SK-N-SH (cell line): ENCODE measurements at regions not wholly inside any gene's neighbourhood (a gene's known extent, or its start where the extent isn't known, plus 50 kb on each side); places are given as distances from the start of the nearest gene placed in this dataset.

Experiments
- CTCF ChIA-PET: fragments of 300-600, 350-600 bp; formaldehyde crosslinking; extraction: SDS; loops from one replicate; lab custom pipeline; 2021; lab: Yijun Ruan, JAX
- POLR2A ChIA-PET: fragments of 350-600 bp; sonication (Branson Sonifier 250); formaldehyde crosslinking; extraction: SDS; loops from one replicate; lab custom pipeline; 2020; ENCODE audit warnings: antibody characterized with exemption, inconsistent platforms; lab: Yijun Ruan, JAX
- DNase-seq: peaks from one replicate; pipeline ENCODE4 v3.0.0; 2012
- H2AFZ ChIP-seq: fragments of 200-600 bp; sonication (generic); 2 replicates; pipeline ENCODE4 v1.8.1; 2016; ENCODE audit warnings: antibody characterized with exemption, mild to moderate bottlenecking, low read depth
- H3F3A ChIP-seq: fragments of 200-600 bp; sonication (generic); replicated peaks from 2 replicates; pipeline ENCODE3; 2016; ENCODE audit warnings: antibody characterized with exemption, mild to moderate bottlenecking; ENCODE audit not compliant: insufficient read depth
- H3K27ac ChIP-seq, 2 experiments: fragments of 200-500 bp in 1 of 2; fragments of 200-600 bp in 1 of 2; sonication (Bioruptor generic) in 1 of 2; sonication (generic), shearing (Covaris generic) in 1 of 2; 2 replicates each; pipeline versions ENCODE4 v1.5.1 to v1.6.1; 2014 to 2016; ENCODE audit warnings: low read depth in 2 of 2, inconsistent platforms in 1 of 2, low read length in 1 of 2, mild to moderate bottlenecking in 1 of 2, mixed read lengths in 1 of 2
- H3K27me3 ChIP-seq: fragments of 200-600 bp; sonication (generic), shearing (Covaris generic); 2 replicates; pipeline ENCODE4 v1.6.1; 2016; ENCODE audit warnings: mixed run types; ENCODE audit not compliant: insufficient read depth
- H3K36me3 ChIP-seq, 2 experiments: fragments of 200-500 bp in 1 of 2; fragments of 200-600 bp in 1 of 2; sonication (Bioruptor generic) in 1 of 2; sonication (generic) in 1 of 2; replicated peaks in 1 of 2; 2 replicates each; pipeline versions ENCODE3 to v1.5.1; 2014 to 2016; ENCODE audit warnings: low read length in 1 of 2, mild to moderate bottlenecking in 1 of 2; ENCODE audit not compliant: insufficient read depth in 2 of 2, control insufficient read depth in 1 of 2
- H3K4me1 ChIP-seq, 2 experiments: fragments of 200-500 bp in 1 of 2; fragments of 200-600 bp in 1 of 2; sonication (Bioruptor generic) in 1 of 2; sonication (generic), shearing (Covaris generic) in 1 of 2; 2 replicates each; pipeline versions ENCODE4 v1.5.1 to v1.6.1; 2014 to 2016; ENCODE audit warnings: low read depth in 1 of 2, low read length in 1 of 2, mixed run types in 1 of 2; ENCODE audit not compliant: insufficient read depth in 2 of 2, control insufficient read depth in 1 of 2
- H3K4me2 ChIP-seq: fragments of 200-600 bp; sonication (generic), shearing (Covaris generic); 2 replicates; pipeline ENCODE4 v1.6.1; 2017; ENCODE audit warnings: mixed run types
- H3K4me3 ChIP-seq, 2 experiments: fragments of 200-500 bp in 1 of 2; fragments of 200-600 bp in 1 of 2; sonication (Bioruptor generic) in 1 of 2; sonication (generic), shearing (Covaris generic) in 1 of 2; 2 replicates each; pipeline versions ENCODE4 v1.5.1 to v1.8.1; 2014 to 2016; ENCODE audit warnings: low read depth in 2 of 2, inconsistent platforms in 1 of 2, low read length in 1 of 2, mild to moderate bottlenecking in 1 of 2, mixed read lengths in 1 of 2, moderate library complexity in 1 of 2
- H3K79me2 ChIP-seq: fragments of 200-600 bp; sonication (generic); 2 replicates; pipeline ENCODE4 v1.8.1; 2017; ENCODE audit warnings: mild to moderate bottlenecking; ENCODE audit not compliant: insufficient read depth
- H3K9ac ChIP-seq: fragments of 200-600 bp; sonication (generic); 2 replicates; pipeline ENCODE4 v1.6.1; 2017; ENCODE audit warnings: mixed run types
- H3K9me2 ChIP-seq: fragments of 200-600 bp; sonication (generic); 2 replicates; pipeline ENCODE4 v1.6.1; 2017; ENCODE audit warnings: mixed run types
- H3K9me3 ChIP-seq: fragments of 200-600 bp; sonication (generic); 2 replicates; pipeline ENCODE4 v1.6.1; 2017; ENCODE audit warnings: mixed run types, mild to moderate bottlenecking, moderate library complexity
- H4K20me1 ChIP-seq: fragments of 200-600 bp; sonication (generic); 2 replicates; pipeline ENCODE4 v1.6.1; 2017; ENCODE audit warnings: mild to moderate bottlenecking, mixed run types; ENCODE audit not compliant: insufficient read depth
- CHD2 ChIP-seq: fragments of 150-350 bp; IDR thresholded peaks from 2 replicates; pipeline ENCODE4 v1.6.1; 2018; ENCODE audit warnings: low read length; ENCODE audit not compliant: partially characterized antibody
- ELF1 ChIP-seq: IDR thresholded peaks from 2 replicates; pipeline ENCODE4 v1.4.0; 2012
- EZH2phosphoT487 ChIP-seq: fragments of 200-600 bp; sonication (generic); IDR thresholded peaks from 2 replicates; pipeline ENCODE4 v1.6.1; 2017; ENCODE audit warnings: low read depth, mixed run types, mild to moderate bottlenecking, antibody characterized with exemption, moderate library complexity, borderline replicate concordance
- FOSL2 ChIP-seq: IDR thresholded peaks from 2 replicates; pipeline ENCODE4 v1.4.0; 2012; ENCODE audit warnings: low read depth, mild to moderate bottlenecking, moderate library complexity, borderline replicate concordance
- FOXM1 ChIP-seq: IDR thresholded peaks from 2 replicates; pipeline ENCODE4 v1.4.0; 2012; ENCODE audit warnings: low read depth, mild to moderate bottlenecking
- GABPA ChIP-seq: IDR thresholded peaks from 2 replicates; pipeline ENCODE4 v1.4.0; 2012; ENCODE audit warnings: low read depth, mild to moderate bottlenecking
- GATA2 ChIP-seq: sonication (generic); formaldehyde crosslinking; IDR thresholded peaks from 2 replicates; pipeline ENCODE4 v1.5.0; 2020; ENCODE audit warnings: mild to moderate bottlenecking, missing genetic modification reagents
- IRF3 ChIP-seq: fragments of 150-350 bp; IDR thresholded peaks from 2 replicates; pipeline ENCODE4 v1.6.1; 2016; ENCODE audit warnings: mild to moderate bottlenecking, low read depth, low read length
- JUND ChIP-seq: IDR thresholded peaks from 2 replicates; pipeline ENCODE4 v1.4.0; 2012
- MAX ChIP-seq: IDR thresholded peaks from 2 replicates; pipeline ENCODE4 v1.4.0; 2012; ENCODE audit warnings: low read depth
- MXI1 ChIP-seq: IDR thresholded peaks from 2 replicates; pipeline ENCODE4 v1.6.1; 2012; ENCODE audit warnings: mild to moderate bottlenecking, low read depth, low read length, improper control_type of control experiment
- NFIC ChIP-seq: IDR thresholded peaks from 2 replicates; pipeline ENCODE4 v1.4.0; 2012; ENCODE audit warnings: borderline replicate concordance
- NRF1 ChIP-seq: IDR thresholded peaks from 2 replicates; pipeline ENCODE4 v1.6.1; 2012; ENCODE audit warnings: low read depth, mild to moderate bottlenecking, low read length
- PBX3 ChIP-seq: IDR thresholded peaks from 2 replicates; pipeline ENCODE4; 2012
- RAD21 ChIP-seq: IDR thresholded peaks from 2 replicates; pipeline ENCODE4 v1.6.1; 2012; ENCODE audit warnings: mild to moderate bottlenecking, low read length
- REST ChIP-seq: IDR thresholded peaks from 2 replicates; pipeline ENCODE4 v1.6.1; 2012; ENCODE audit warnings: mild to moderate bottlenecking, low read depth, low read length, moderate library complexity
- RFX5 ChIP-seq: IDR thresholded peaks from 2 replicates; pipeline ENCODE4 v1.6.1; 2012; ENCODE audit warnings: mild to moderate bottlenecking, improper control_type of control experiment, low read length
- RXRA ChIP-seq: IDR thresholded peaks from 2 replicates; pipeline ENCODE4 v1.4.0; 2012; ENCODE audit warnings: low read depth, mild to moderate bottlenecking, borderline replicate concordance
- SIN3A ChIP-seq: IDR thresholded peaks from 2 replicates; pipeline ENCODE4 v1.6.1; 2012; ENCODE audit warnings: low read depth, mild to moderate bottlenecking, low read length, moderate library complexity, borderline replicate concordance
- SMC3 ChIP-seq: IDR thresholded peaks from 2 replicates; pipeline ENCODE4 v1.6.1; 2012; ENCODE audit warnings: low read depth, low read length, improper control_type of control experiment
- TAF1 ChIP-seq: IDR thresholded peaks from 2 replicates; pipeline ENCODE4 v1.6.1; 2012; ENCODE audit warnings: low read depth, mild to moderate bottlenecking, low read length, moderate library complexity, borderline replicate concordance
- USF1 ChIP-seq: IDR thresholded peaks from 2 replicates; pipeline ENCODE4 v1.4.0; 2012; ENCODE audit warnings: low read depth, borderline replicate concordance
- USF2 ChIP-seq: fragments of 150-350 bp; IDR thresholded peaks from 2 replicates; pipeline ENCODE4 v1.6.1; 2017; ENCODE audit warnings: antibody characterized with exemption, low read length, low read depth, borderline replicate concordance
- YY1 ChIP-seq: IDR thresholded peaks from 2 replicates; pipeline ENCODE4 v1.4.0; 2012; ENCODE audit warnings: low read depth, mild to moderate bottlenecking
- ZBTB33 ChIP-seq: IDR thresholded peaks from 2 replicates; pipeline ENCODE4 v1.4.0; 2012; ENCODE audit warnings: low read depth, borderline replicate concordance
- WGBS: methylation state at CpG from one replicate; pipeline ENCODE4 v1.1.6; 2017; ENCODE audit warnings: low lambda C conversion rate; 5-methylcytosine and 5-hydroxymethylcytosine counted together

- Histone ChIP-seq H4K20me1 (no peaks in the 10 kb centered on the region), H2AFZ (no peak overlapping the region), H3K27ac (peak overlapping the region in 1 of 2 experiments; percentile 50; a peak in 2 of 4 replicates), H3K9me2 (no peaks in the 10 kb centered on the region), H3K79me2 (no peaks in the 10 kb centered on the region), H3K36me3 (no peaks in the 10 kb centered on the region), H3K9me3 (no peaks in the 10 kb centered on the region), H3F3A (no peaks in the 10 kb centered on the region), H3K27me3 (no peaks in the 10 kb centered on the region), H3K4me1 (peaks cover 0 to 7% of the 10 kb centered on the region in 2 experiments; a peak in 3 of 4 replicates), H3K4me3 (no peak overlapping the region), H3K9ac (no peak overlapping the region), H3K4me2 (no peak overlapping the region)
- WGBS = 51% methylated on average over 4 of the region's 4 CpGs
- ChIA-PET CTCF (interaction anchor here (1.5 kb wide), 1 partner anchor 13 kb away, joined by 4 read pairs; no protein-coding TSS in a partner anchor), POLR2A (no interaction called here)
- DNase-seq = peak; percentile 47
- TF ChIP-seq GATA2 (CRISPR knock-in tag) (peak; percentile 76), PBX3 (no peak), SMC3 (no peak), SIN3A (no peak), FOXM1 (no peak), GABPA (no peak), ZBTB33 (no peak), TAF1 (no peak), YY1 (no peak), REST (no peak), FOSL2 (no peak), ELF1 (no peak), RXRA (no peak), RAD21 (no peak), USF1 (no peak), MAX (no peak), NFIC (peak; percentile 44; the same call in 1 of the 2 replicates), IRF3 (no peak), MXI1 (no peak), NRF1 (no peak), JUND (no peak), USF2 (no peak), CHD2 (peak; percentile 2), RFX5 (no peak), EZH2phosphoT487 (no peak)
These were observed 61.6 kb upstream of the PARD3B start for GRCh38 chr2:204483608-204484081.
